Transverse colon (tissue), 4 donors: ENCODE measurements at regions not wholly inside any gene's neighbourhood (a gene's known extent, or its start where the extent isn't known, plus 50 kb on each side); places are given as distances from the start of the nearest gene placed in this dataset.

ENCODE experiments used
- DNase-seq: peaks from one replicate; pipeline ENCODE4 v3.0.0-alpha.2; 2019
- H3K27ac ChIP-seq, 4 donors: fragments of 200-600 bp; sonication (generic); 2 replicates each; pipeline ENCODE4 v1.5.1; 2016 to 2018; ENCODE audit warnings: inconsistent platforms in 4 of 4
- H3K27me3 ChIP-seq: fragments of 200-600 bp; sonication (generic); 2 replicates; pipeline ENCODE4 v1.5.1; 2017; ENCODE audit warnings: inconsistent platforms
- H3K36me3 ChIP-seq, 4 donors: fragments of 200-600 bp; sonication (generic); 2 replicates each; pipeline ENCODE4 v1.5.1; 2017 to 2019; ENCODE audit warnings: inconsistent platforms in 4 of 4
- H3K4me1 ChIP-seq, 4 donors: fragments of 200-600 bp; sonication (generic); 2 replicates each; pipeline ENCODE4 v1.5.1; 2017 to 2020; ENCODE audit warnings: inconsistent platforms in 4 of 4
- H3K4me3 ChIP-seq, 4 donors: fragments of 200-600 bp; sonication (generic); 1 replicate in 1 of 4; 2 replicates in 3 of 4; pipeline versions ENCODE4 v1.5.1 to v1.6.1; 2017 to 2019; ENCODE audit warnings: inconsistent platforms in 4 of 4
- H3K9me3 ChIP-seq, 2 donors: fragments of 200-600 bp; sonication (generic); 2 replicates each; pipeline ENCODE4 v1.5.1; 2017 to 2019; ENCODE audit warnings: inconsistent platforms in 2 of 2
- EP300 ChIP-seq: sonication (generic); formaldehyde crosslinking; IDR thresholded peaks from one replicate; pipeline ENCODE4 v1.6.1; 2017; ENCODE audit warnings: antibody characterized with exemption, low read depth
- POLR2A ChIP-seq: fragments of 450-650 bp; IDR thresholded peaks from one replicate; pipeline ENCODE4 v1.6.1; 2016; ENCODE audit warnings: antibody characterized with exemption, mild to moderate bottlenecking, moderate library complexity
- POLR2AphosphoS5 ChIP-seq, 3 donors: sonication (generic); formaldehyde crosslinking; IDR thresholded peaks; one replicate each; pipeline ENCODE4 v1.6.1; 2016; ENCODE audit warnings: antibody characterized with exemption in 3 of 3
- WGBS, 2 donors: methylation state at CpG; one replicate each; pipeline ENCODE4 v1.1.5; 2018; ENCODE audit warnings: low coverage in 1 of 2; 5-methylcytosine and 5-hydroxymethylcytosine counted together
- in situ Hi-C, 4 donors: fragments of 200-750 bp; cut with MboI; loops; one replicate each; pipeline versions ENCODE4 v1.15.0 to v1.15.1; 2017; ENCODE audit warnings: low sequenced_read_pairs in 3 of 4, low pct_ligation_motif_present in 1 of 4, low pct_unique_long_range_greater_than_20kb in 1 of 4
- intact Hi-C: fragments of 100-400 bp; cut with DNase I; formaldehyde crosslinking; loops from one replicate; pipeline ENCODE4 v1.15.1; 2023; ENCODE audit warnings: low total_unique reads
- TF ChIP-seq, protein P1 (sequence below), 5 experiments: fragments of 200-600 bp in 3 of 5; fragments of 450-650 bp in 2 of 5; sonication (generic) in 3 of 5; IDR thresholded peaks; 1 replicate in 2 of 5; 2 replicates in 3 of 5; pipeline ENCODE4 v1.5.1; 2016 to 2017; ENCODE audit warnings: antibody characterized with exemption in 5 of 5, inconsistent platforms in 3 of 5, mild to moderate bottlenecking in 2 of 5, moderate library complexity in 1 of 5

DNA sequence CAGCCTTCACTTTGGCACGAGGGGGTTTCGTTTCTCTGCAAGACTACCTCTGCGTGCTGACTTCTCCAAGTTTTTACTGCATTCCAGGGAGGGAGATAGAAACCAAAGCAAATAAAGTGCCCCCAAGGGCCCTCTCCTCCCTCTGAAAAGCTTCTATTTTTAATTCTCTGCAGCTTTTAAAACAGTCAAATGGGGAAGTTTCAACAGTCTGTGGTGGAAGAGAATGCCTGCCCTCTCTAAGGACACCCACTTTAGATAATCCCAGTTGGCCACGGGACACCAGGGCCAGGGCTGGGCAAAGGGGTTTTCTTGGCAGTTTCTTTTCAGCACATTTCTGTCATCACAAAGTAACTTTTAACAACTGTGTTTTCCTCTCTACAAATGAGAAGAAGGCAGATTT lies 386.7 kb upstream of the NPVF start:
- Histone ChIP-seq H3K36me3 (no peaks in the 10 kb centered on the region), H3K4me3 (no peak overlapping the region), H3K9me3 (peaks cover 9 to 11% of the 10 kb centered on the region in 2 donors), H3K27ac (no peak overlapping the region), H3K27me3 (no peaks in the 10 kb centered on the region), H3K4me1 (peaks cover 0 to 18% (median 1%) of the 10 kb centered on the region in 4 donors)
- WGBS, 2 donors = 49 to 68% methylated on average over 3 to 4 of the region's 4 CpGs
- TF ChIP-seq, protein P1, sequence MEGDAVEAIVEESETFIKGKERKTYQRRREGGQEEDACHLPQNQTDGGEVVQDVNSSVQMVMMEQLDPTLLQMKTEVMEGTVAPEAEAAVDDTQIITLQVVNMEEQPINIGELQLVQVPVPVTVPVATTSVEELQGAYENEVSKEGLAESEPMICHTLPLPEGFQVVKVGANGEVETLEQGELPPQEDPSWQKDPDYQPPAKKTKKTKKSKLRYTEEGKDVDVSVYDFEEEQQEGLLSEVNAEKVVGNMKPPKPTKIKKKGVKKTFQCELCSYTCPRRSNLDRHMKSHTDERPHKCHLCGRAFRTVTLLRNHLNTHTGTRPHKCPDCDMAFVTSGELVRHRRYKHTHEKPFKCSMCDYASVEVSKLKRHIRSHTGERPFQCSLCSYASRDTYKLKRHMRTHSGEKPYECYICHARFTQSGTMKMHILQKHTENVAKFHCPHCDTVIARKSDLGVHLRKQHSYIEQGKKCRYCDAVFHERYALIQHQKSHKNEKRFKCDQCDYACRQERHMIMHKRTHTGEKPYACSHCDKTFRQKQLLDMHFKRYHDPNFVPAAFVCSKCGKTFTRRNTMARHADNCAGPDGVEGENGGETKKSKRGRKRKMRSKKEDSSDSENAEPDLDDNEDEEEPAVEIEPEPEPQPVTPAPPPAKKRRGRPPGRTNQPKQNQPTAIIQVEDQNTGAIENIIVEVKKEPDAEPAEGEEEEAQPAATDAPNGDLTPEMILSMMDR (IDR thresholded peaks at IDR 0.05) = no peak
- TF ChIP-seq POLR2AphosphoS5 (IDR thresholded peaks at IDR 0.05) (no peak), EP300 (no peak), POLR2A (no peak)
- no peak for DNase-seq
- in situ Hi-C loops (no loop called here), intact Hi-C loops (no loop called here)

DNA sequence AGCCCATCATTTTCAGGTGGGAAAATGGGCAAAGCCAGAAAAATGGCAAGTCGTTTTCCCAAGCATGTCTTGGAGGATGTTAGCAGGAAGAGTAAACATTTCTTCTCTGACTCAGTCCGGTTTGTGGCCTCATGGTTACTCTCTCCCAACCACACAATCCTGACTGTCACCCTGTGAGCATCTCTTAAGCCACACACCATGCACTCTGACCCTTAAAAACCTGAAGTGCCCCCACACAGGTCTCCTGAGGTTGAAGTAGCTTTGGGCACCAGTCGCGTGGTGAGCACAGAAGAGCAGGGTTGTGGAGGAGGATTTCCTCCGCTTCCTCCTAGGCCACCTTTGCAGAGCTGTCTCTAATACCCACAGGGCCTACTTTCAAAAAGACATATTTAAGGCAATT lies 387.3 kb upstream of the NPVF start:
- peaks cover 0 to 18% (median 1%) of the 10 kb centered on the region in 4 donors for H3K4me1 ChIP-seq
- no peak overlapping the region for H3K27ac ChIP-seq
- H3K4me3 ChIP-seq = no peak overlapping the region
- no peak for DNase-seq
- H3K36me3 ChIP-seq = no peaks in the 10 kb centered on the region
- in situ Hi-C loops = no loop called here
- no peaks in the 10 kb centered on the region for H3K27me3 ChIP-seq
- WGBS, 2 donors = 76 to 80% methylated on average over 1 to 5 of the region's 5 CpGs
- intact Hi-C loops = no loop called here
- TF ChIP-seq POLR2A (no peak), POLR2AphosphoS5 (IDR thresholded peaks at IDR 0.05) (no peak), EP300 (no peak)
- TF ChIP-seq, protein P1 (IDR thresholded peaks at IDR 0.05) = no peak
- H3K9me3 ChIP-seq = peaks cover 9 to 11% of the 10 kb centered on the region in 2 donors

DNA sequence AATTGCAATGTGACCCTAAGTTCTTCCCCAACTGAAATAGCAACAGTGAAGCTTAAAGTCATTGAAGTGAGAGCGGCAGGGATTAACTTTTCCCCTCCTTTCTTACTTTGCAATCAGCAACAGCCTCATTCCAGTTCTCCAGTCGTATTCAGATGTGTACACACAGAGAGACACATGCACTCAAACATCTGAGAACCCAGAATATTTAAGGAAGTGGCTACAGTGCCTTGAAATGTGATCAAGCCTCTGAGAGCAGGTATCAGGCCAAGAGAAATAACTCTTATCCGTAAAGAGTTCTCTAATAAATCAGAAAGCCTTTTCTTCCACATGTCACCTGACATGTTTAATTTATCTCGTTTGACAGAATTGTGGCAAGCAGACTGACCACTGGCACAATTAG lies 388.9 kb upstream of the NPVF start:
- Histone ChIP-seq H3K9me3 (peaks cover 5 to 6% of the 10 kb centered on the region in 2 donors), H3K27ac (no peak overlapping the region), H3K4me3 (no peak overlapping the region), H3K36me3 (no peaks in the 10 kb centered on the region), H3K4me1 (peaks cover 0 to 18% (median 1%) of the 10 kb centered on the region in 4 donors), H3K27me3 (no peaks in the 10 kb centered on the region)
- in situ Hi-C loops (no loop called here), intact Hi-C loops (no loop called here)
- no peak for DNase-seq
- WGBS, 2 donors = 57 to 61% methylated on average over 4 of the region's 4 CpGs
- TF ChIP-seq, protein P1 (IDR thresholded peaks at IDR 0.05) = no peak
- TF ChIP-seq POLR2A (no peak), EP300 (no peak), POLR2AphosphoS5 (IDR thresholded peaks at IDR 0.05) (no peak)

DNA sequence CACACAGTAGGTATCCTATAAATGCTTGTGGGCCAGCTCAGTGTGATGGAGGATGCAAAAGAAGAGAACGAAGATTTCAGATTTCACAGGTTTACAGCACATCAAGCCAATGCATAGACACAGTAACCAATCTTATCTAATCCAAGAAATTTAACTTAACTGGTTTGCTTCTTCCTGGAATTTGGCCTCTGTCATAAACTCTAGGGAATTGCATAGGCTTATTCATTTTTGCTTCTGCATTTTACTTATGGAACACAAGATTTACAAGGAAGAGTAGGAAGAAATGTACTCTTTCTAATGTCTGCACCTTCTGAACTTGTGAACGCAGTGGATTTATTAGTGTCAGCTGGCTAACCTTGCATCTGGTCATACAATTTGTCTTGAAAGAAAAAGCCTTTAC lies 389.4 kb upstream of the NPVF start:
- in situ Hi-C loops = no loop called here
- TF ChIP-seq, protein P1 (IDR thresholded peaks at IDR 0.05) = no peak
- no peak for TF ChIP-seq POLR2A
- no peak for TF ChIP-seq POLR2AphosphoS5 (IDR thresholded peaks at IDR 0.05)
- TF ChIP-seq EP300 = no peak
- WGBS, 2 donors = 64 to 83% methylated on average over 2 of the region's 2 CpGs
- Histone ChIP-seq H3K36me3 (no peaks in the 10 kb centered on the region), H3K4me3 (no peak overlapping the region), H3K27ac (no peak overlapping the region), H3K27me3 (no peaks in the 10 kb centered on the region), H3K9me3 (peaks cover under 1 to 1% of the 10 kb centered on the region in 2 donors), H3K4me1 (peaks cover 0 to 18% (median 1%) of the 10 kb centered on the region in 4 donors)
- intact Hi-C loops = no loop called here
- DNase-seq = no peak
